HuH-7 (cell line): ENCODE measurements at regions not wholly inside any gene's neighbourhood (a gene's known extent, or its start where the extent isn't known, plus 50 kb on each side); places are given as distances from the start of the nearest gene placed in this dataset.
"Not testable (repeated sequence)": the region's sequence is repeated elsewhere in the genome, so short reads cannot be mapped to it uniquely, and the experiment has no call there.

Experiments used
- DNase-seq: peaks from one replicate; pipeline ENCODE4 v3.0.0; 2011; ENCODE audit warnings: low spot score

DNA sequence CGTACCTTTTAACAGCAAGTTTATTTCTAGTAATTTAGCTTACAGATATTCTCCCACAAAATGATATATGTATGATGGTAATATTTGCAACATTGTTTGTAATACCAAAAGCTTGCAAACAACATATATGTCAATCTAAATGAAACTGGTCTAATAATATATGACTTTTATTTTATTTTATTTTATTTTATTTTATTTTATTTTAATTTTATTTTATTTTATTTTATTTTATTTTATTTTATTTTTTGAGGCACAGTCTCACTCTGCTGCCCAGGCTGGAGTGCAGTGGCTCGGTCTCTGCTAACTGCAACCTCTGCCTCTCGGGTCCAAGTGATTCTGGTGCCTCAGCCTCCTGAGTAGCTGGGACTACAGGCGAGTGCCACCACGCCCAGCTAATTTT is 94.6 kb upstream of the ABCA1 start:
- not testable (repeated sequence) for DNase-seq

DNA sequence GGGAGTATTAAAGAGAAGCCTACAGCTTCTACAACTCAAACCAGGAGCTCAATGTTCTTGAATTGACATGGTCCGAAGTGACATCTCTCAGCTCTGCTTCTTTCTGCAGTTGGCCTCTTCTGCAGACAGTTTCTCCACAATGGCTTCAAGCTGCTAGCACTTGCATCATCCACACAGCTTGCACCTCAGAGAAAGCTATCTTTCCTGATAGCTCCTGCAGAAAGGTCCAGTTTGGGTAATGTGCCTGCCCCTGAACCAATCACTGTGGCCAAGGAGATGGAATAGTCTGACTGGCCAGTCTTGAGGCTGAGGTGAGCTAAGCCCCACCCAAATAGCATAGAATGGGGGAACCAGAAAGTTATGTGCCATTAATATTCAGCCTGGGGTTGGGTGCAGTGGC is 95.8 kb upstream of the ABCA1 start:
- no peak for DNase-seq

DNA sequence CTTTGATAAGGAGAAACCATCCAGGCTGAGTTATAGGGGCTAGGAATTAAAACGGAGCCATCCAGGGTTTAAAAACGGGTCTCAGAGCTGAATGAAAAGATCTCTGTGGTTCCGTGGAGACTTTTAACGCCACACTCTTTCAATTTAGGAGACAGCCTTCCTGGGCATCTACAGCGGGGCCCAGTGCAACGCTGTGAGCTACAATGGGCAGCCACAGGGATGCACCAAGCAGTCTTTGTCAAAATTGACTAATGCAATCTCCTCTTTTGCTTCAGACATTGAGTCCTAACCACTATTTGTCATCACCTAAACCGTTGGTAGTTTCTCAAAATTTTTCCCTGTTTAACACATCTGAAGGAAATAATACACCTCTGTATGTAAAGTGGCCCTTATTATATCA is 96.6 kb upstream of the ABCA1 start:
- DNase-seq = no peak

DNA sequence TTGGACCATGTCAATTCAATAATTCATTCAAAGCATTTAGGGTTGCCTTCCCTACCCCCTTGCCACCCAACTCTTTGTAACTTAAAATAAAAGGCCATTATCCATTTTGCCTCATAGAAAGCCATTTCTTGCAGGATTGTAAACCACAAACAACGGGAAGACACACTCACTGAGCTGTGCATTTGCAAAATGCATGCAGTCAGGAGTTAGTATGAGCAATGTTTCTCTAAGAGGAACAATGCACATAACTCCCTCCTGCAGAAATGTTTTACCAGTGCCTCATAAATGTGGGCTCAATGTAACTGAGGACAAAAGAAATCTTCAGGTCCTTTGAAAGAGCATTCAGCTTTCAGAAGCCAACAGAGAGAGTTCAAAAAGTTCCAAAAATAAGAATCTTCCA is 98.5 kb upstream of the ABCA1 start:
- DNase-seq = no peak

DNA sequence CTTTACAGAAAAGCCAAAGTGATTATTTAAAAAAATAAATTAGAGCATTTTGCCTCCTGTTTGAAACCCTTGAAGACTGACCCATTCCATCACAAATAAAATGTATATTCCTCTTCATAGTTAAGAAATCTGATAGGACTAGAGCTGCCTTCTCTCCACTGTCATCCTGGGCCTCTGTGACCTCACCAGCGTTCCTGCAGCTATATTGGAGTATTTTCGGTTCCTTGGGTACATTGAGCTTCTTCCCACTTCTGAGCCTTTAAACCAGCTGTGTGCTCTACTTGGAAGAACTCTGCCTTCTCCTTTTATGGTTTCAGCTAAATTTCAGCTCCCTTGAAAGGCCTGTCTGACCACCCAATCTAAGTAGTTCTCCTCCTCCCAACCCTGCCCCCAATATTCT is 99.1 kb upstream of the ABCA1 start:
- no peak for DNase-seq

DNA sequence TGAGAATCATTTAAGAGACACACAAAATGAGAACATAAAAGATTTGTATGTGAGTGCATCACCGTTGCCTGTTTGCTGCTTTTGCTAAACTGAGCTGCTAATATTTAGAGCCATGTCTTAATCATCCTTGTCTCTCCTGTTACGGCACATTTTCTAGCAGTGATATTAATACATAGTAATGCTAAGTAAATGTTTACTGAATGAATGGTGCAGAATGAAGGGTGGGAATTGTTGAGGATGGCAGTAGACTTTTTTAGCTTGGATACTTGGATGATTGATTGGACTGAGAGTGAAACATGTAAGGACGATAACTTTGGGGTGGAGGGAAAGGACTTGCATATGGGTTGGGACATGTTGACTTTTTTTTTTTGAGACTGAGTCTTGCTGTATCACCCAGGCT is 102.3 kb upstream of the ABCA1 start:
- no peak for DNase-seq

DNA sequence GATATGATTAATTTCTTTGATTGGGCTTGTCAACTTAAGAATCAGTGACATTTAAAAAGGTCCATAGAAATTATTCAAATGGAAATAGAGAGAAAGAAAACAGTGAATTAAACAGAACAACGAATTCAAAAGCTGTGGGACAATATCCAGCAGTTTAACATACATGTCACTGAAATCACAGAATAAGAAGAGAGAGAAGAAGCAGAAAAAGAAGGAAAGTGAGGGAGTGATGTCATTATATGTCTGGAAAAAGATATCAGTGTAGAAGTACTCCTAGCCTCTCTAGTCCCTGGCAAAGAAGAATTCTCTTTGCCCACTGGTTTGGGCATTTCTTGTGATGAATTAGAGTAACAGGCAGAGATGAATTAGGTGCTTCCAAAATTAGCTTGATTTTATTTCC is 109.2 kb upstream of the ABCA1 start:
- DNase-seq = no peak

DNA sequence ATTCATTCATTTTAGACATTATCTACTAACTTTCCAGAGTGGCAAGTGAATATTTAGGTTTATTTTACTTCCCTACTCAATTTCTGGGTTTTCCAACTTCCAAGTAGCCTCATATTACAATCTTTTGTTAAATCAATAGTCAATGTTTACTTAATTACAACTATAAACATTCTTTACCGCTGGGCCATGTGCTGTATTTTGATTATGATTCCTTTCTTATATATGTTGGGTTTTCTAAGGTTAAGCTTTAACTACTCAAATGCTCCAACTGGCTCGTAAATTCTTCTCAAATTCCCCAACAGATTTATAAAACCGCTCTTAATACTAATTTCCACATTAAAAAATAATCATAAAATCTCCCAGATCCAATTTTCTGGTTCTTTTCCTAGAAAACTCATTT is 110.1 kb upstream of the ABCA1 start:
- DNase-seq = no peak

DNA sequence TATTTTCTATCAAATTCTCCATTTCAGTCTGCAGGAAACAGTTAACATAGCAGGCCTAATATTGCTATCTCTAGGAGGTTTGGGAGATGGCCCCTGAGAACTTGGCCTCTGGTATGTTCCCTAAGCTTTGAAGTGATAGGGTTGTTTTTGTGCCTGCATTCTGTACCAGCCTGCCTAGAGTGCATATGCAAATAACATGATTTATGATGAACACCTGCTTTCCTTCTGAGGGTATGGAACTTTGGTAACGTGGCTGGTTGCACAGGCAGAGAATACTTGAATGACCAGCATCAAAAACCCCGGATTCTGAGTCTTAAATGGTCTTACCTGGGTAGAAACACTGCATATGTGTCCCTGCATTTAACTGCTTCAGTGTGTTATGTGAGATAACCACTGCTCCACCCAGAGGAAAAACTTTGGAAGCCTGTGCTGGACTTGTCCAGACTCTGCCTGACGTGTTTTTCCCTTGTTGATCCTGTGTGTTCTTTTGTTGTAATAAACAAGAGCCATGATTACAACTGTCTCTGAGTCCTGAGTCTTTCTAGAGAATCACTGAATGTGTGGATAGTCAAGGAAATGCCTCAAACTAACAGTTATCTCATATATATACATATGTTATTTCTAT is 111.3 kb upstream of the ABCA1 start:
- no peak for DNase-seq

DNA sequence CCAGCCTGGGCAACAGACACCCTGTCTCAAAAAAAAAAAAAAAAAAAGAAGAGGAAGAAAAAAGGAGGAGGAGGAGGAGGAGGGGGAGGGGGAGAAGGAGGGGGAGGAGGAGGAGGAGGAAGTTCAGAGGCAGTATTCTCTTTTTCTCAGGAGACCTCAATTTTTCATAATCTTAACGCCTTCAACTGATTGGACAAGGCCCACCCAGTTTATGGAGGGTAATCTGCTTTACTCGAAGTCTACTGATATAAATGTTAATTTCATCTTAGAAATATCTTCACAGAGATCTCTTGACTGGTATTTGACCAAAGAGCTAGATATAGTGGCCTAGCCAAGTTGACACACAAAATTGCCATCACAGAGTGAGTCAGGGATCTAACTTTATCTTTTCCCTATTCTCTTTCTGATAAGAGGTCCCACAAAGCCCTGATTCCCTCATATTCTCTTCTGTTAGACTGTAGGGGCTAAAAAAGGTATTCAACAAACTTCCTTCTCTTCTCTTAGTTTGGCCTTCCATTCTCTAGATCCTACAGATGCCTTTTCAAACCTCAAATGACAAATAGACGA is 115.5 kb upstream of the ABCA1 start:
- DNase-seq = no peak

DNA sequence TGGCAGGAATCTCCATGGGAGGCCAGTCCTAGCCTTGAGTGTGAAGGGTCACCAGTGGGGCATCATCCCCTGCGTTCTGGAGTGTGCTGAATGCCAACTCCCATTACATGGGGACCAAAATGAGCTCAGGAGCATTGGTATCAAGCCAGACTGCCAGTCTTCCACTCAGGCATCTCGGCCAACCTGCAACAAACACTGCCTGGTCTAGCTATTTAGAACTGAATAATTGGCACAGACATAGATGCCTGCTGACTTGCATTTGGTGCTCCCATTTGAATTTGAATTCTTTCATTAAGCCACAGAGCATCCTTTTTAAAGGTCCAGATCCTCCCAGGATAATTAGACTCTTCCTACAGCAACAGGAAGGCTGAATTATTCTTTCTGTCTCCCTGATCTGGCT is 116.6 kb upstream of the ABCA1 start:
- no peak for DNase-seq

DNA sequence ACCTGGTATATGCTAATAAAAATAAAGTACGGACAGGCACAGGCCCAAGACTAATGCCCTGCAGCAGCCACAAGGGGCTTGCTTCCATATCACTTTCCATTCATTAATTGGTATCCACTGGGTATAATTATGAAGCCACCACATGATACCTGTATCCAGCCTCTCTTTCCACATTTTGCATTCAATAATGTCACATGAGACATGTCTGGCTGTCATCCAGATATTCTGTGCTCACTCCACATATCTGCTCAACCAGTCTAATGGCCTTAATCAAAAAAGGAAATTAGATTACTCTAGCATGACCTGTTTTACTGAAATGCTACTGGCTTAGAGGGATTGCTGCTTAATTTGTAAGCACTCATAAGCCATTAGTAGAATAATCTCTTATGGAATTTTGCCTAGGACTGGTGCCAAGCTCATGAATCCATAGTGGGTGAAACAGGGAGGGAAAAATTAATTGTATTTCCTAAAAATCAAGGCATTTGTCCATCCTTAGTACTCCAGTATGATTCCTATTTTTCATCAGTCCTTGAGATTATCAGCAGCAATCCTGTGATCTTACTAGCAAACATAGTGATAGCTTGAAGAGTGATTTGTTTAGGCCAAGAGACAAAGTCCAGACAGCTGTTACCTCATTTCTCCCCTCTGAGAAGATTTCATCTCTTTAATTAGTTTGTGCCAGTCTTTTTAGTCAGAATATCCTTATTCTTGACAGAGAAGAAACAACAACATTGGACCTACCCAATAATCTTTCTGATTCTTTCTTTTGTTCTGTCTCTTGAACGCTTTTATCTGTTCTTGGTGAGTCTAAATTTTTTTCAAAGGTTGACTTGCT is 119.2 kb upstream of the ABCA1 start:
- DNase-seq = no peak

DNA sequence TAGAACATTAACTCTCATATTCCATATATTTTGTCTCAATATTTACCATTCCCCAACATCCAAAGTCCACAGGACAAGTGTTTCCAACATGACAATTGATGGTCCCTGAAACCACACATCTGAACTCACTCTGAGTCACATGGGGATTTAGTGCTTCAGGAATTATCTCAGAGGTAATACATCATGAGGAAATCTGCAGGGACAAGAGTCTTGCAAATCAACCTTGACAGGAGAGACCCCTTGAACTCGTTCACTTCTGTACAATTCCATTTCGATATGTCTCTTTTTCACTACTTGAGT is 119.7 kb upstream of the ABCA1 start:
- no peak for DNase-seq

DNA sequence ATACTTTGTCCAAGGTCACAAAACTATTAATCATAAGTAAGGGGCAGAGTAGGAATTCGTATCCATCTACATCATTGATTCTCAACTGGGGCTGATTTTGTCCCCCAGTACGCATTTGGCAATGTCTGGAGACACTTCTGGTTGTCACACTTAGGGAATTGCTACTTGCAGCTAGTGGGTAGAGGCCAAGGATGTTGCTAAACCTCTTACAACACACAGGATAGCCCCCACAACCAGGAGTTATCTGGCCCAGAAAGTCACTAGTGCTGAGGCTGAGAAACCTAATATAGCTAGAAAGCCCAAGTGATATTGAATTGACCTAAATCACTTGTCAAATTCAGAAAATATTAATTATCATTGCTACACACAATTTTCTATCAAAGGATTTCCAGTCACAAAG is 120.4 kb upstream of the ABCA1 start:
- no peak for DNase-seq

DNA sequence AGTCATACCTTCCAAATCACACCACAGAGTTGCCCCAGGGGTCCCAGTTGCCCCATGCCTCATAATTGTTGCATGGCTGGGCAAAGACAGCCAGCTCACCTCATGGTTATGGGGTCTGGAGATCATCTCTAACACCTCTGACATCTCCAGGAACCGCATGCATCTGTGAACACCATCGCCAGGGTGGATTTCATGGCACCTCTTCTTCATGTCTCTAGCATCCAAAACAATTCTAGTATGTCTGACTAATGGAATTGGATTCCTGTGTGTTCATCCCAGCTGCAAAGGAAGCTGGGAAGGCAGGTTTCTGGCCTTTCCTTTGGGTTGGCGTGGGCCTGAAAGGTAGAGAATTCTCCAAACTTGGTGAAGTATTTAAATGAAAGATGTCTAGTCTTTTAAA is 122.3 kb upstream of the ABCA1 start:
- no peak for DNase-seq

DNA sequence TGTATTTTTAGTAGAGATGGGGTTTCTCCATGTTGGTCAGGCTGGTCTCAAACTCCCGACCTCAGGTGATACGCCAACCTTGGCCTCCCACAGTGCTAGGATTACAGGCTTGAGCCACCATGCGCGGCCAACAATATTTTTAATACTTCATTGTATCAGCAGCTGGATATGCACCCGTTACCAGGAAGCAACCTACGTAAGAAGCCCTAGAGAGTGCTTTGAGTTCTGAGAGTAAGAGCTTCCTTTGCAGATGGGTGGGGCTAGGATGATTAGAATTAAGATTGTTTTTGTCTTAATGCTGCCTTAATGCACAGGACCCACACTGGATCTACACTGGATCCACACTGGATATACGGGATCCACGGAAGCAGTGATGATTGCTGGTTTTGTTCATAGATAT is 123.9 kb upstream of the ABCA1 start:
- DNase-seq = no peak

DNA sequence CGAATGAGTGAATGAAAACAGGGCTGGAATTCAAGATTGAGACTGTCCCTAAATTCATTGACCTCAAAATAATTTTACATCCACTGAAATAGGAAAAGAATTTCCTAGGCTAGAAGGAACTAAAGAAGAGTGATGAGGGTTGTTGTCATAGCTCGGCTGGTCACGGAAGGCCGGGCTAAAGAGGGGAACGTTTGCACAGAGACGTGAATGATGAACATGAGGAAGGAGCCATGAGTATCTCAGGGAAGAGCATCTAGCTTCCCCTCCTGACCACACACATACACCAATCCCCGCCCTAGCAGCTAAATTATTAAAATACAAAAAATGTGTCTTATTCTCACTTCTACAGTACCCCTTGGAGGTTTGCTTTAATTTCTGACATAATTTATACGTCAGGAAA is 124.4 kb upstream of the ABCA1 start:
- no peak for DNase-seq

DNA sequence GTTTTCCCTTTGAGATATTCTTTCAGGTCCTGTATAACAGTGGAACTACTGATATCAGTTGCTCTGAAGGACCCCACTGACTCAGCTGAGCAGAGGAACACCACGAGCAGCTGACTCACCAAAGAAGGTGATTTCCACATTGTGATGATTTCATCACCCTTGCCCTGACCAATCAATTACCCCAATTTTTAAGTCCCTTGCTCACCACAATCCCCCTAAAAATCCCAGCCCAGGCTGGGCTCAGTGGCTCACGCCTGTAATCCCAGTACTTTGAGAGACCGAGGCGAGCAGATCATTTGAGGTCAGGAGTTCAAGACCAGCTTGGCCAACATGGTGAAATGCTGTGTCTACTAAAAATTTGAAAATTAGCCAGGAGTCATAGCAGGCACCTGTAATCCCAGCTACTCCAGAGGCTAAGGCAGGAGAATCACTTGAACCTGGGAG is 125.3 kb upstream of the ABCA1 start:
- no peak for DNase-seq

DNA sequence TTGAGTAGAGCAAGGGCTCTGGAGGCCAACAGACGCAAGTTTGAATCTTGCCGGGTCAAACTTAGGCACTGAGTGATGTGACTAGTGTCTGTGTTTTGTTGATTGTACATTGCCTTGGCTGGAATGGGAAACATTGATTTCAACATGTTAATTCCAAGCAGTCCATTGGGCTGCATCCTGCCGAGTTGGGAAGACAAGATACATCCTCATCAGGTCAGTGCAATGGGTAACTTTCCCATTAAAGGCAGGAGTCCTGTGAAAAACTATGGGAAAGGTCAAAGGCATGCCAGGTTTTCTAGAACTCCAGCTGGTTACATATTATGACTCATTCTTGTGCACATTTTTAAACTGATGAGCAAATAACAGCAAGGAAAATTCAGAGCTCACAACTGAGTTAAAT is 126.5 kb upstream of the ABCA1 start:
- DNase-seq = no peak

DNA sequence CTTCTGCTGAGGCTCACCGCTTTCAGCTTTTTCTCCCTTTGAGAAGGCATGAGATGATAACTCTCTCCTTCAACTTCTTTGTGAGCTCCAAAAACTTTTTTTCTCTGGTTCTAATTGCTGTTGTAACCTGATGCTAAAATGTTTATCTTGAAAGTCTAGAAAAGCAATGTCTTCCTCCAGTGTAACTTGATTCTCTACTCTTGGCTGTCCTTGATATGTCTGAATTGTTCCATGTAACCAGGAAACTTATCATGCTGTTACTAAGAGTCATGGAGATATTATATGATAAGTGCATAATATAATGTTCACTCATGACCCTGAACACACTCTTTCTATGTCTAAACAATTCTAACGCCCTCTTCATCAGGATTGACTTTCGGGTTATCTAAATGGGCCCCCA is 128.0 kb upstream of the ABCA1 start:
- no peak for DNase-seq

DNA sequence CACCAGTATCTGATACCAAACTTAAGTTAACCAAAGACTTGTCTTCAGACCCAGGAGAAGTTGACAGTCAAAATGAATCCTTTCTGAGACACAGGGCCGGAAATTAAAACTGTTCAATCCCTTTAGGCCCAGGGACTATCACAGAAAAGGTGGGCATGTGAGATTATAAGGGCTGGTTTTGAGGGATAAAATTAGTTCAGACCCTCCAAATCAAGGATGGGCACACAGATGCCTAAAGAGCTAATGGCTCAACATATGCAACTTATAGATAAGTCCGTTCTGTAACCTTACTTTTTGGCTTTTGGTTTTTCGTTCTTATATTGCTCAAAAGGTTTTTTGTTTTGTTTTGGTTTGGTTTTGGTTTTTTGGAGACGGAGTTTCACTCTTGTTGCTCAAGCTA is 129.6 kb upstream of the ABCA1 start:
- no peak for DNase-seq

DNA sequence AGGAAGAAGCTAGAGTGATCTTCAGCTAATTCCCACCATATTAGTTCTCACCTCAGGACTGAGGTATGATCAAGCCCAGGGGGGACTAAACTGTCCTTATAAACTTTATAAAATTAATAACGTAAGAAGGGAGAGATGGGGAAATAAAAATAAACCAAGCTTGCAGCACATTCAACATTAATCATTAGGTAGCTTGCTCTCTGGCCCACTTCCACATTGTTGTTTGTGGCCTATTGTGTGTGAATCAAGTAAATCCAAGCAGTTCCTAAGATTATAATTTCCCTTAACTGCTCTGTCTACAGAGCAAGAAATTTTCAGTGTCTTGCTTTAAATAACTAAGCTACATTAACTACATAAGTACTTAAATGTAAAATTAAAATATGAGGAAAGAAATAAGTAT is 131.3 kb upstream of the ABCA1 start:
- DNase-seq = no peak

DNA sequence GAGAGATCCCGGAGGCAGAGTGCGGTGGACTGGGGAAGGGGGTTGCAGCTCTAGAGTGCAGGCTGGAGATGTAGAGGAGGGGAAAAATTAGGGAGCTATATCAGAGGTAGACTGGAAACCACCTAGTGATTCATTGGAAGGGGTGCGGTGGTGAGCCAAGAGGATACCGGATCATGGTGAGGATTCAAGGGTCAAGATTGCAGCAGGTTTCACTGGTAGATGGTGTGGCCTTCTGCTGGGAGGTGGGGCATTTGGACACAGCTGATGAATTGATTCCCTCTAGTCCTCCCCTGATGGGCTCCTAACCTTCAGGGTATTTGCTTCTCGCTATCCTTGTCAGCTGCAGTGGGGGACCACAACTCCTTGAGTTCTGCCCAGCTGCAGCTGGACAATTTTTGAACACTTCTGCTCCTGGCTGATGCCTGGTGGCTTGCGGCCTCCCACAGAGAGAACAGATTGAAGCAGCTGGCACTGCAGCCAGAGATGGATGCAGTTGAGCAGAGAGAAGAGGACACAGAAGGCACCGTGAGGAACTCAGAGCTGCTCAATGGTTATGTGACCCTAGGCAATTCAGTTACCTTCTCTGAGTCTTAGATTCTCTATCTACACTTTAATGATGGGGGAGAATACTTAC is 134.4 kb upstream of the ABCA1 start:
- DNase-seq = no peak
